ENCODE measurements at regions not wholly inside any gene's neighbourhood (a gene's known extent, or its start where the extent isn't known, plus 50 kb on each side); places are given as distances from the start of the nearest gene placed in this dataset.

GRCh38 chr3:162139841-162140240 lies 643.2 kb downstream of the OTOL1 start:
- TF ChIP-seq, protein P1, sequence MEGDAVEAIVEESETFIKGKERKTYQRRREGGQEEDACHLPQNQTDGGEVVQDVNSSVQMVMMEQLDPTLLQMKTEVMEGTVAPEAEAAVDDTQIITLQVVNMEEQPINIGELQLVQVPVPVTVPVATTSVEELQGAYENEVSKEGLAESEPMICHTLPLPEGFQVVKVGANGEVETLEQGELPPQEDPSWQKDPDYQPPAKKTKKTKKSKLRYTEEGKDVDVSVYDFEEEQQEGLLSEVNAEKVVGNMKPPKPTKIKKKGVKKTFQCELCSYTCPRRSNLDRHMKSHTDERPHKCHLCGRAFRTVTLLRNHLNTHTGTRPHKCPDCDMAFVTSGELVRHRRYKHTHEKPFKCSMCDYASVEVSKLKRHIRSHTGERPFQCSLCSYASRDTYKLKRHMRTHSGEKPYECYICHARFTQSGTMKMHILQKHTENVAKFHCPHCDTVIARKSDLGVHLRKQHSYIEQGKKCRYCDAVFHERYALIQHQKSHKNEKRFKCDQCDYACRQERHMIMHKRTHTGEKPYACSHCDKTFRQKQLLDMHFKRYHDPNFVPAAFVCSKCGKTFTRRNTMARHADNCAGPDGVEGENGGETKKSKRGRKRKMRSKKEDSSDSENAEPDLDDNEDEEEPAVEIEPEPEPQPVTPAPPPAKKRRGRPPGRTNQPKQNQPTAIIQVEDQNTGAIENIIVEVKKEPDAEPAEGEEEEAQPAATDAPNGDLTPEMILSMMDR (IDR thresholded peaks at IDR 0.05): no peak
- no peak for TF ChIP-seq POLR2A (IDR thresholded peaks at IDR 0.05)
